Mesenchymal stem cell (in vitro differentiated cells and primary cell): ENCODE measurements at regions not wholly inside any gene's neighbourhood (a gene's known extent, or its start where the extent isn't known, plus 50 kb on each side); places are given as distances from the start of the nearest gene placed in this dataset.

Experiments
- DNase-seq: peaks from one replicate; pipeline ENCODE4 v3.0.0-alpha.2; 2013
- H2AFZ ChIP-seq: one replicate; pipeline ENCODE4 v1.6.1; 2013; ENCODE audit warnings: low read depth, mild to moderate bottlenecking, control low read depth, inconsistent platforms, low read length, moderate library complexity
- H2AK5ac ChIP-seq: 2 replicates; pipeline ENCODE4 v1.6.1; 2013; ENCODE audit warnings: low read length, moderate library complexity, mild to moderate bottlenecking, inconsistent platforms; ENCODE audit not compliant: severe bottlenecking
- H2BK120ac ChIP-seq: one replicate; pipeline ENCODE4 v1.6.1; 2013; ENCODE audit warnings: low read depth, mild to moderate bottlenecking, inconsistent platforms, low read length, moderate library complexity
- H2BK12ac ChIP-seq, 2 experiments: one replicate each; pipeline ENCODE4 v1.6.1; 2013; ENCODE audit warnings: inconsistent platforms in 2 of 2, low read length in 2 of 2, mild to moderate bottlenecking in 2 of 2, moderate library complexity in 2 of 2, control low read depth in 1 of 2
- H2BK15ac ChIP-seq: one replicate; pipeline ENCODE4 v1.6.1; 2013; ENCODE audit warnings: mild to moderate bottlenecking, low read depth, inconsistent platforms; ENCODE audit not compliant: poor library complexity, severe bottlenecking
- H2BK5ac ChIP-seq: 2 replicates; pipeline ENCODE4 v1.6.1; 2013; ENCODE audit warnings: low read depth, mild to moderate bottlenecking, low read length, control low read depth, inconsistent platforms; ENCODE audit not compliant: poor library complexity, severe bottlenecking
- H3K14ac ChIP-seq, 2 experiments: one replicate each; pipeline ENCODE4 v1.6.1; 2013; ENCODE audit warnings: inconsistent platforms in 2 of 2, low read length in 2 of 2, control low read depth in 1 of 2, mild to moderate bottlenecking in 1 of 2, moderate library complexity in 1 of 2
- H3K18ac ChIP-seq, 2 experiments: one replicate each; pipeline ENCODE4 v1.6.1; 2013; ENCODE audit warnings: inconsistent platforms in 2 of 2, low read length in 2 of 2, control low read depth in 1 of 2, low read depth in 1 of 2, mild to moderate bottlenecking in 1 of 2
- H3K23ac ChIP-seq, 2 experiments: one replicate each; pipeline ENCODE4 v1.6.1; 2013; ENCODE audit warnings: inconsistent platforms in 2 of 2, low read length in 2 of 2, mild to moderate bottlenecking in 2 of 2, moderate library complexity in 2 of 2, control low read depth in 1 of 2
- H3K27ac ChIP-seq: 2 replicates; pipeline ENCODE4 v1.5.1; 2013; ENCODE audit warnings: mild to moderate bottlenecking, moderate library complexity, low read length, control low read depth, inconsistent platforms; ENCODE audit not compliant: poor library complexity, severe bottlenecking
- H3K27me3 ChIP-seq, 2 experiments: 2 replicates each; pipeline versions ENCODE4 v1.6.1 to v1.7.0; 2013; ENCODE audit warnings: low read length in 2 of 2, mild to moderate bottlenecking in 2 of 2, moderate library complexity in 2 of 2, control low read depth in 1 of 2, inconsistent platforms in 1 of 2; ENCODE audit not compliant: control insufficient read depth in 1 of 2, insufficient read depth in 1 of 2
- H3K36me3 ChIP-seq, 2 experiments: 2 replicates each; pipeline versions ENCODE4 v1.6.1 to v1.7.0; 2013; ENCODE audit warnings: low read length in 2 of 2, control low read depth in 1 of 2, inconsistent platforms in 1 of 2, low read depth in 1 of 2, mild to moderate bottlenecking in 1 of 2; ENCODE audit not compliant: insufficient read depth in 2 of 2, control insufficient read depth in 1 of 2
- H3K4ac ChIP-seq, 2 experiments: one replicate each; pipeline ENCODE4 v1.6.1; 2013; ENCODE audit warnings: inconsistent platforms in 2 of 2, low read length in 2 of 2, mild to moderate bottlenecking in 2 of 2, moderate library complexity in 2 of 2, control low read depth in 1 of 2, low read depth in 1 of 2
- H3K4me1 ChIP-seq: 2 replicates; pipeline ENCODE4 v1.6.1; 2013; ENCODE audit warnings: low read depth, low read length, control low read depth; ENCODE audit not compliant: control insufficient read depth, insufficient read depth
- H3K4me2 ChIP-seq: 2 replicates; pipeline ENCODE4 v1.6.1; 2013; ENCODE audit warnings: low read length, mild to moderate bottlenecking, inconsistent platforms; ENCODE audit not compliant: poor library complexity, severe bottlenecking
- H3K4me3 ChIP-seq, 2 experiments: 2 replicates each; pipeline versions ENCODE4 v1.5.1 to v1.7.0; 2013; ENCODE audit warnings: low read length in 2 of 2, mild to moderate bottlenecking in 2 of 2, control low read depth in 1 of 2, low read depth in 1 of 2; ENCODE audit not compliant: insufficient read depth in 1 of 2
- H3K79me1 ChIP-seq: replicated peaks from 2 replicates; pipeline ENCODE4 v1.6.1; 2013; ENCODE audit warnings: mild to moderate bottlenecking, control low read depth, low read length, inconsistent platforms; ENCODE audit not compliant: poor library complexity, severe bottlenecking
- H3K9ac ChIP-seq: 2 replicates; pipeline ENCODE4 v1.7.0; 2013; ENCODE audit warnings: mild to moderate bottlenecking, low read length, moderate library complexity
- H3K9me3 ChIP-seq: 2 replicates; pipeline ENCODE4 v1.7.0; 2013; ENCODE audit warnings: mild to moderate bottlenecking, low read length; ENCODE audit not compliant: control insufficient read depth
- H4K8ac ChIP-seq: one replicate; pipeline ENCODE4 v1.6.1; 2013; ENCODE audit warnings: inconsistent platforms, mild to moderate bottlenecking, low read length, moderate library complexity
- H4K91ac ChIP-seq: one replicate; pipeline ENCODE4 v1.6.1; 2013; ENCODE audit warnings: mild to moderate bottlenecking, low read length, inconsistent platforms
- WGBS: methylation state at CpG from one replicate; pipeline ENCODE4 v1.1.7; 2013; ENCODE audit warnings: mixed read lengths; 5-methylcytosine and 5-hydroxymethylcytosine counted together

GRCh38 chr9:11443631-11444030 lies 830.8 kb upstream of the PTPRD start:
- Histone ChIP-seq H3K9me3 (peaks cover 16% of the 10 kb centered on the region), H3K36me3 (no peaks in the 10 kb centered on the region), H3K4ac (no peak overlapping the region), H4K91ac (no peak overlapping the region), H2BK5ac (no peak overlapping the region), H3K79me1 (no peaks in the 10 kb centered on the region), H3K9ac (no peak overlapping the region), H3K4me2 (no peak overlapping the region), H3K14ac (no peak overlapping the region), H3K27me3 (no peaks in the 10 kb centered on the region), H4K8ac (no peak overlapping the region), H3K4me3 (no peak overlapping the region), H3K18ac (no peak overlapping the region), H2BK120ac (no peak overlapping the region), H2BK15ac (no peak overlapping the region), H3K23ac (no peak overlapping the region), H3K4me1 (no peaks in the 10 kb centered on the region), H2AFZ (no peak overlapping the region), H2BK12ac (no peak overlapping the region), H2AK5ac (no peak overlapping the region), H3K27ac (no peak overlapping the region)
- DNase-seq = no peak

GRCh38 chr9:11457825-11458790 lies 845.3 kb upstream of the PTPRD start:
- Histone ChIP-seq H3K4me3 (no peak overlapping the region), H3K4me2 (no peak overlapping the region), H3K9ac (no peak overlapping the region), H2BK5ac (no peak overlapping the region), H2BK120ac (no peak overlapping the region), H3K4me1 (no peaks in the 10 kb centered on the region), H4K8ac (no peak overlapping the region), H3K14ac (no peak overlapping the region), H3K4ac (no peak overlapping the region), H3K9me3 (peaks cover 29% of the 10 kb centered on the region), H3K36me3 (no peaks in the 10 kb centered on the region), H3K23ac (no peak overlapping the region), H2BK15ac (no peak overlapping the region), H3K18ac (no peak overlapping the region), H2AFZ (no peak overlapping the region), H4K91ac (no peak overlapping the region), H3K27me3 (no peaks in the 10 kb centered on the region), H2BK12ac (no peak overlapping the region), H3K79me1 (no peaks in the 10 kb centered on the region), H3K27ac (no peak overlapping the region), H2AK5ac (no peak overlapping the region)
- peak; percentile 64 for DNase-seq
- WGBS = 20% methylated on average over 3 of the region's 6 CpGs

DNA sequence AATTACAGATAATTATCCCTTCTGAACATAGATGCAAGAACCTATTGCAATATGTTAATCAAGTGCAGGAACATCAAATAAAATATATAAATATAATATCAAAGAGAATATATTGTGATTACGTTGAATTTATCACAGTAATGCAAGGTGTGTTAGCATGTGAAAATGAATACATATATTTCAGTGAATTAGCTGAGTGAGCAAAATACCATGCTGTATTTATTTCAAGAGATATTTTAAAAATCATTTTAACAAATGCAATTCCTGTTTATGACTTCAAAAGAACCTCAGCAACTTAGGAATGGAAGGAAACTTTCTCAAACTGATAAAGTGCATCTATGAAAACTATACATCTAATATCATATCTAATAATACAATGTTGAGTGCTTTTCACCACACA lies 856.9 kb upstream of the PTPRD start:
- Histone ChIP-seq H2BK15ac (no peak overlapping the region), H3K14ac (no peak overlapping the region), H2BK120ac (no peak overlapping the region), H2AFZ (no peak overlapping the region), H4K8ac (no peak overlapping the region), H2AK5ac (no peak overlapping the region), H3K23ac (no peak overlapping the region), H3K79me1 (no peaks in the 10 kb centered on the region), H3K18ac (no peak overlapping the region), H3K9me3 (peaks cover 15% of the 10 kb centered on the region), H3K4me1 (no peaks in the 10 kb centered on the region), H3K9ac (no peak overlapping the region), H2BK12ac (no peak overlapping the region), H4K91ac (no peak overlapping the region), H2BK5ac (no peak overlapping the region), H3K27me3 (no peaks in the 10 kb centered on the region), H3K27ac (no peak overlapping the region), H3K4me2 (no peak overlapping the region), H3K4me3 (no peak overlapping the region), H3K4ac (no peak overlapping the region), H3K36me3 (no peaks in the 10 kb centered on the region)
- 80% methylated on average over 1 of the region's 1 CpG for WGBS
- DNase-seq = no peak

GRCh38 chr9:11471321-11471720 lies 858.5 kb upstream of the PTPRD start:
- H3K14ac ChIP-seq = no peak overlapping the region
- no peaks in the 10 kb centered on the region for H3K27me3 ChIP-seq
- no peak overlapping the region for H2BK12ac ChIP-seq
- H2AFZ ChIP-seq = no peak overlapping the region
- no peaks in the 10 kb centered on the region for H3K36me3 ChIP-seq
- no peak overlapping the region for H3K9ac ChIP-seq
- no peak overlapping the region for H2AK5ac ChIP-seq
- peaks cover 6% of the 10 kb centered on the region for H3K9me3 ChIP-seq
- H4K91ac ChIP-seq = no peak overlapping the region
- no peak overlapping the region for H3K23ac ChIP-seq
- H3K18ac ChIP-seq = no peak overlapping the region
- no peak overlapping the region for H3K4me3 ChIP-seq
- H3K4me2 ChIP-seq = no peak overlapping the region
- no peaks in the 10 kb centered on the region for H3K4me1 ChIP-seq
- no peak overlapping the region for H4K8ac ChIP-seq
- H2BK5ac ChIP-seq = no peak overlapping the region
- no peaks in the 10 kb centered on the region for H3K79me1 ChIP-seq
- WGBS = 93% methylated on average over 9 of the region's 9 CpGs
- no peak overlapping the region for H3K4ac ChIP-seq
- H3K27ac ChIP-seq = no peak overlapping the region
- no peak overlapping the region for H2BK15ac ChIP-seq
- no peak overlapping the region for H2BK120ac ChIP-seq
- DNase-seq = no peak
